Fibroblast of lung (primary cell): ENCODE measurements at regions not wholly inside any gene's neighbourhood (a gene's known extent, or its start where the extent isn't known, plus 50 kb on each side); places are given as distances from the start of the nearest gene placed in this dataset.

Experiments
- EZH2 ChIP-seq: IDR thresholded peaks from 2 replicates; pipeline ENCODE4 v1.5.1; 2012; ENCODE audit warnings: low read length, control low read depth, mild to moderate bottlenecking; ENCODE audit errors: missing control alignments
- TF ChIP-seq, protein P1 (sequence below), 2 donors: IDR thresholded peaks in 1 of 2; conservative IDR thresholded peaks in 1 of 2; 1 replicate in 1 of 2; 2 replicates in 1 of 2; pipeline ENCODE4 v1.5.1; 2011 to 2012; ENCODE audit warnings: low read length in 2 of 2, control low read depth in 1 of 2, inconsistent platforms in 1 of 2, low read depth in 1 of 2, mild to moderate bottlenecking in 1 of 2

DNA sequence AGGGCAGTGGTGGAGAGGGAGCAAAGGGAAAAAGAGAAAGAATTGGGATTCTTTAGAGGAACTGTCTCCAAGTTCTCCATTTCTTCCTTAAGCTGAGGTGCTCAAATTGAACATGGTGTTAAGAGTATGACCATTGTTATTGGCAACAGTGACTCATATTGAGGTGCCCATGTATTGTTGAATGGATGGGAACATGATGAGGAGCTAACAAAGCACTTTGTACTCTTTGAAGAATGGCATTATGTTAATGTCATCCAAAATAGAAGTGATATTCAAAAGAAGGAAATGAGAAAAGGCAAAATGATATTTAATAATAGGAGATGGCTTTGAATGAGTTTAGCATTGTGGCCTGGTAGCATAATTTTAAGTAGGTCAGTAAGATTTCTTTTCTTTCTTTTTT is 261.1 kb downstream of the QKI start:
- TF ChIP-seq, protein P1, sequence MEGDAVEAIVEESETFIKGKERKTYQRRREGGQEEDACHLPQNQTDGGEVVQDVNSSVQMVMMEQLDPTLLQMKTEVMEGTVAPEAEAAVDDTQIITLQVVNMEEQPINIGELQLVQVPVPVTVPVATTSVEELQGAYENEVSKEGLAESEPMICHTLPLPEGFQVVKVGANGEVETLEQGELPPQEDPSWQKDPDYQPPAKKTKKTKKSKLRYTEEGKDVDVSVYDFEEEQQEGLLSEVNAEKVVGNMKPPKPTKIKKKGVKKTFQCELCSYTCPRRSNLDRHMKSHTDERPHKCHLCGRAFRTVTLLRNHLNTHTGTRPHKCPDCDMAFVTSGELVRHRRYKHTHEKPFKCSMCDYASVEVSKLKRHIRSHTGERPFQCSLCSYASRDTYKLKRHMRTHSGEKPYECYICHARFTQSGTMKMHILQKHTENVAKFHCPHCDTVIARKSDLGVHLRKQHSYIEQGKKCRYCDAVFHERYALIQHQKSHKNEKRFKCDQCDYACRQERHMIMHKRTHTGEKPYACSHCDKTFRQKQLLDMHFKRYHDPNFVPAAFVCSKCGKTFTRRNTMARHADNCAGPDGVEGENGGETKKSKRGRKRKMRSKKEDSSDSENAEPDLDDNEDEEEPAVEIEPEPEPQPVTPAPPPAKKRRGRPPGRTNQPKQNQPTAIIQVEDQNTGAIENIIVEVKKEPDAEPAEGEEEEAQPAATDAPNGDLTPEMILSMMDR (conservative IDR thresholded peaks at IDR 0.05 in 1 of 2, IDR thresholded peaks at IDR 0.05 in 1 of 2; ENCODE audit: low read depth in 1 of 2, low read length in 2 of 2): no peak
- TF ChIP-seq EZH2: no peak
